ENCODE measurements at regions not wholly inside any gene's neighbourhood (a gene's known extent, or its start where the extent isn't known, plus 50 kb on each side); places are given as distances from the start of the nearest gene placed in this dataset.

DNA sequence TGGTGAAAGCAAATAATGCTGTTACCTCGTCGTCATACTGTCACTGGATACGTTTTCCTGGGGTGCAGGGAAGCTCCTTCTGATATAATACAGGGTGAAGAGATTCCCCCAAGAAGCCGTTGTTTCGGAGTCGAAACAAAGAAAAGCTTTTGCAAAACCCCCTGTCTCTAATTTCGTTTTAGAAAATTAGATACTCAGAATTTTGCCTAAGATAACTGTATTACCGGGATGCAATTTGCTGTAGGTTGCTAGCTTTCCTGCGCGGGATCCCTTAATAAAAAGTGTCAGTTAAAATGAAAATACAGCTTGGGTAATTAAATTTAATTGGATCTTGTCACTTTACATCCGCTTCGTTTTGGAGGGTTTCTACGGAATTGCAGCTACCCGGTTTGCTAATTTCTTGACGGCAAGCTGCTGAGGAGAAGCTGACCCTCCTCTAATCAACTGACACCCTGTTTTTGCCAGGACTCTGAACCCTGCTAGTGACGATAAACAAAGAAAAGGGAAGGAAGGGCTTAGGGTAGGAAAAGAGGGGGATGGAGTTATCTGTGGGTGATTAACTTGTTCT lies 174.6 kb downstream of the SHOX start:
- H3K9me3 Mint-ChIP-seq (ENCODE audit: low read depth, unreplicated experiment): peaks cover 11% of the 10 kb centered on the region
- H3K4me3 Mint-ChIP-seq (ENCODE audit: low read depth, unreplicated experiment): no peak overlapping the region
- no peak overlapping the region for H3K27ac Mint-ChIP-seq (ENCODE audit: unreplicated experiment)
- TF ChIP-seq, protein P1, sequence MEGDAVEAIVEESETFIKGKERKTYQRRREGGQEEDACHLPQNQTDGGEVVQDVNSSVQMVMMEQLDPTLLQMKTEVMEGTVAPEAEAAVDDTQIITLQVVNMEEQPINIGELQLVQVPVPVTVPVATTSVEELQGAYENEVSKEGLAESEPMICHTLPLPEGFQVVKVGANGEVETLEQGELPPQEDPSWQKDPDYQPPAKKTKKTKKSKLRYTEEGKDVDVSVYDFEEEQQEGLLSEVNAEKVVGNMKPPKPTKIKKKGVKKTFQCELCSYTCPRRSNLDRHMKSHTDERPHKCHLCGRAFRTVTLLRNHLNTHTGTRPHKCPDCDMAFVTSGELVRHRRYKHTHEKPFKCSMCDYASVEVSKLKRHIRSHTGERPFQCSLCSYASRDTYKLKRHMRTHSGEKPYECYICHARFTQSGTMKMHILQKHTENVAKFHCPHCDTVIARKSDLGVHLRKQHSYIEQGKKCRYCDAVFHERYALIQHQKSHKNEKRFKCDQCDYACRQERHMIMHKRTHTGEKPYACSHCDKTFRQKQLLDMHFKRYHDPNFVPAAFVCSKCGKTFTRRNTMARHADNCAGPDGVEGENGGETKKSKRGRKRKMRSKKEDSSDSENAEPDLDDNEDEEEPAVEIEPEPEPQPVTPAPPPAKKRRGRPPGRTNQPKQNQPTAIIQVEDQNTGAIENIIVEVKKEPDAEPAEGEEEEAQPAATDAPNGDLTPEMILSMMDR (IDR thresholded peaks at IDR 0.05; ENCODE audit: unreplicated experiment): no peak
- intact Hi-C loops (cut with micrococcal nuclease; ENCODE audit: unreplicated experiment): no loop called here
- DNase-seq: no peak
- CTCF ChIA-PET: no interaction called here
- no TSS peak for BruUV-seq (replicated peaks)
- no peaks in the 10 kb centered on the region for H3K36me3 Mint-ChIP-seq (ENCODE audit: insufficient read depth, unreplicated experiment)
- H3K4me1 Mint-ChIP-seq (ENCODE audit: low read depth, unreplicated experiment): no peaks in the 10 kb centered on the region
- no peaks in the 10 kb centered on the region for H3K27me3 Mint-ChIP-seq (ENCODE audit: unreplicated experiment)

DNA sequence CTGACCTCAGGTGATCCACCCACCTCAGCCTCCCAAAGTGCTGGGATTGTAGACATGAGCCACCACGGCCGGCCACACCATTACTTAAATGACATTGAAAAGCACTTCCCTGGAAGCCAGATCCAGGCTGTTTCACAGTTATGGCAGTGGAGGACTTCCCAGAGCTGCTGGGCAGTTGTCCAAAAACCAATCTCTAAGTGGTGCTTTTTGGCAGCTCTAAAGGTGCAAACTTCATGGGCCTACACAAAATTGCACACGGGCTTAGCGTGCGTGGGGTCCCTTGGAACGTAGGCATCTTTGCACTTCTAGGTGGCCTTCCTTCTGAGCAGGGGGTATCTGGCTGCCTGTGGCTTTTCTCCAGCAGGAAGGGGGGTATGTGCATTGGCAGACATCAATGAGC lies 172.3 kb downstream of the SHOX start:
- no peaks in the 10 kb centered on the region for H3K27me3 Mint-ChIP-seq (ENCODE audit: unreplicated experiment)
- H3K4me1 Mint-ChIP-seq (ENCODE audit: low read depth, unreplicated experiment): no peaks in the 10 kb centered on the region
- H3K27ac Mint-ChIP-seq (ENCODE audit: unreplicated experiment): no peak overlapping the region
- intact Hi-C loops (cut with micrococcal nuclease; ENCODE audit: unreplicated experiment): no loop called here
- BruUV-seq (replicated peaks): no TSS peak
- TF ChIP-seq, protein P1 (IDR thresholded peaks at IDR 0.05; ENCODE audit: unreplicated experiment): no peak
- no peak overlapping the region for H3K4me3 Mint-ChIP-seq (ENCODE audit: low read depth, unreplicated experiment)
- CTCF ChIA-PET: no interaction called here
- H3K9me3 Mint-ChIP-seq (ENCODE audit: low read depth, unreplicated experiment): peaks cover 16% of the 10 kb centered on the region
- H3K36me3 Mint-ChIP-seq (ENCODE audit: insufficient read depth, unreplicated experiment): no peaks in the 10 kb centered on the region
- DNase-seq: no peak

- no peak for DNase-seq
- Mint-ChIP-seq H3K36me3 (ENCODE audit: insufficient read depth, unreplicated experiment) (no peaks in the 10 kb centered on the region), H3K4me1 (ENCODE audit: low read depth, unreplicated experiment) (no peaks in the 10 kb centered on the region), H3K9me3 (ENCODE audit: low read depth, unreplicated experiment) (peaks cover 14% of the 10 kb centered on the region), H3K27me3 (ENCODE audit: unreplicated experiment) (no peaks in the 10 kb centered on the region), H3K4me3 (ENCODE audit: low read depth, unreplicated experiment) (no peak overlapping the region), H3K27ac (ENCODE audit: unreplicated experiment) (no peak overlapping the region)
- BruUV-seq (replicated peaks): no TSS peak
- intact Hi-C loops (cut with micrococcal nuclease; ENCODE audit: unreplicated experiment): no loop called here
- TF ChIP-seq, protein P1 (IDR thresholded peaks at IDR 0.05; ENCODE audit: unreplicated experiment): no peak
- CTCF ChIA-PET: no interaction called here
These were observed 169.2 kb downstream of the SHOX start for GRCh38 chrX:799808-800207.

DNA sequence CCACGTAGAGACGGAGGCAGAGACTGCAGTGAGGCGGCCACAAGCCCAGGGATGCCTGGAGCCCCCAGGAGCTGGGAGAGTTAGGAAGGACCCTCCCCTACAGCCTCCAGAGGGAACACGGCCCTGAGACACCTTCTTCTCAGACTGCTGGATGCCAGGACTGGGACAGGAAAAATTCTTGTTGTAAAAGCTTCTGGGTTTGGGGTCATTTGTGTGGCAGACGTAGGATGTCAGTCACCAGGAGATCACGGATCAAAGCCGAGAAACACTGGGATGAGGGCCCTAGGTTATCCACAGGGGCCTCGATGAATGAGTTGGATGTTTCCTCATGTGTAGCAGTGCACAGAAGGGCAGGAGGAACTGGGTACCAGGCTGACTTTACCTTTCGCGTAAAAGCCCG lies 163.7 kb downstream of the SHOX start:
- no peak for DNase-seq
- H3K4me1 Mint-ChIP-seq (ENCODE audit: low read depth, unreplicated experiment): no peaks in the 10 kb centered on the region
- CTCF ChIA-PET: no interaction called here
- TF ChIP-seq, protein P1 (IDR thresholded peaks at IDR 0.05; ENCODE audit: unreplicated experiment): no peak
- no TSS peak for BruUV-seq (replicated peaks)
- intact Hi-C loops (cut with micrococcal nuclease; ENCODE audit: unreplicated experiment): no loop called here
- H3K27me3 Mint-ChIP-seq (ENCODE audit: unreplicated experiment): no peaks in the 10 kb centered on the region
- peaks cover 2% of the 10 kb centered on the region for H3K9me3 Mint-ChIP-seq (ENCODE audit: low read depth, unreplicated experiment)
- no peaks in the 10 kb centered on the region for H3K36me3 Mint-ChIP-seq (ENCODE audit: insufficient read depth, unreplicated experiment)
- no peak overlapping the region for H3K27ac Mint-ChIP-seq (ENCODE audit: unreplicated experiment)
- H3K4me3 Mint-ChIP-seq (ENCODE audit: low read depth, unreplicated experiment): no peak overlapping the region
